HUES6 (cell line): ENCODE measurements at regions not wholly inside any gene's neighbourhood (a gene's known extent, or its start where the extent isn't known, plus 50 kb on each side); places are given as distances from the start of the nearest gene placed in this dataset.

Experiments
- H3K27ac ChIP-seq: 2 replicates; pipeline ENCODE4 v1.7.0; 2013; ENCODE audit warnings: low read depth, mild to moderate bottlenecking, low read length, inconsistent platforms
- H3K27me3 ChIP-seq: 2 replicates; pipeline ENCODE4 v1.6.1; 2013; ENCODE audit warnings: low read length; ENCODE audit not compliant: control insufficient read depth, insufficient read depth
- H3K36me3 ChIP-seq: 2 replicates; pipeline ENCODE4 v1.6.1; 2013; ENCODE audit warnings: low read length; ENCODE audit not compliant: control insufficient read depth, insufficient read depth
- H3K4me1 ChIP-seq: 2 replicates; pipeline ENCODE4 v1.6.1; 2013; ENCODE audit warnings: low read length; ENCODE audit not compliant: control insufficient read depth, insufficient read depth
- H3K4me3 ChIP-seq: 2 replicates; pipeline ENCODE4 v1.5.1; 2013; ENCODE audit warnings: low read depth, low read length
- H3K9ac ChIP-seq: one replicate; pipeline ENCODE4 v1.6.1; 2013; ENCODE audit warnings: mild to moderate bottlenecking, low read length
- H3K9me3 ChIP-seq: 2 replicates; pipeline ENCODE4 v1.6.1; 2013; ENCODE audit warnings: low read depth, low read length; ENCODE audit not compliant: control insufficient read depth, insufficient read depth

DNA sequence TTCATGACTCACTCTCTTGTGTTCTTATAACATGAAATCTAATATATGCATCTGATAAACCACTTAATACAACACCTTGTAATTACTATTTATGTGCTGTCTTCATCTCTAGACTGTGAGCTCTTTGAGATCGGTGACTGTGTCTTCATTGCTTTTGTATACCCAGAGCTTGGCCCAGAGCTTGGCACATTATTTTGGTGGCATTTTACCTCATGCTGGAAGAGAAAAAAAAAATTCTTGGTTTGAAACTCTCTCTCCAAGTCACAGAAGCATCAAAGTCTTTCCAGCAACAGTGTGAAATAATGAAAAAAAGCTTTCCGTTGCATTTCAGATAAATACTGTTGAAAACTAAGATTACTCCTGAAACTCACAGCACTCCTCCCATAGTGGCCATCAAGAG lies 451.6 kb downstream of the NUF2 start:
- H3K4me1 ChIP-seq, result no peaks in the 10 kb centered on the region
- no peak overlapping the region for H3K9ac ChIP-seq
- no peaks in the 10 kb centered on the region for H3K36me3 ChIP-seq
- H3K9me3 ChIP-seq, result no peaks in the 10 kb centered on the region
- no peaks in the 10 kb centered on the region for H3K27me3 ChIP-seq
- H3K27ac ChIP-seq, result no peak overlapping the region
- H3K4me3 ChIP-seq, result no peak overlapping the region

DNA sequence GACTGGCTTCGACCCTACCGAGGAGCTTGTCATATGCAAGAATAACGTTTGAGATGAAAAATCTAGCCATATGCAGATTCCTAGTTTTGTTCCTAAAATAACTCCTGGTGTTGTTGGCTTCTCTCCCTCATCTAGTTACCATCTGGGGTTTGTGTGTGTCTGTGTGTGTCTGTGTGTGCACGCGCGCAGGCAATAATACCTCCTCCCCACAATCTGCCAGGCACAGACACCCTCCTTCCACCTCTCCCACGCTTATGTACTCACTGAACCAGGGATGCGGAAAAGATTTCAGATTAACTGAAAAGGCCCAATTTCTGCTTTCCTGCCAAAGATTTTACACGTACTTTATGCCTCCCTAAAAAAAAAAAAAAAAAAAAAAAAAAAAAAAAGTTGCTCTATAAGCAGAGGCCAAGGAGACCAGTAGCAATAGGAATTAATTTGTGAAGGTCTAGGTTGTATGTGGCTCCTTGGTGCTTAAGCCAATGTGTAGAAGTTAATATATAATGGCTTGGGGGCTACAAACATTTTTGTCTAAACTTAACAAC lies 452.7 kb downstream of the NUF2 start:
- H3K9me3 ChIP-seq, result no peaks in the 10 kb centered on the region
- no peaks in the 10 kb centered on the region for H3K4me1 ChIP-seq
- no peaks in the 10 kb centered on the region for H3K36me3 ChIP-seq
- no peak overlapping the region for H3K27ac ChIP-seq
- H3K9ac ChIP-seq, result no peak overlapping the region
- H3K4me3 ChIP-seq, result no peak overlapping the region
- H3K27me3 ChIP-seq, result no peaks in the 10 kb centered on the region

DNA sequence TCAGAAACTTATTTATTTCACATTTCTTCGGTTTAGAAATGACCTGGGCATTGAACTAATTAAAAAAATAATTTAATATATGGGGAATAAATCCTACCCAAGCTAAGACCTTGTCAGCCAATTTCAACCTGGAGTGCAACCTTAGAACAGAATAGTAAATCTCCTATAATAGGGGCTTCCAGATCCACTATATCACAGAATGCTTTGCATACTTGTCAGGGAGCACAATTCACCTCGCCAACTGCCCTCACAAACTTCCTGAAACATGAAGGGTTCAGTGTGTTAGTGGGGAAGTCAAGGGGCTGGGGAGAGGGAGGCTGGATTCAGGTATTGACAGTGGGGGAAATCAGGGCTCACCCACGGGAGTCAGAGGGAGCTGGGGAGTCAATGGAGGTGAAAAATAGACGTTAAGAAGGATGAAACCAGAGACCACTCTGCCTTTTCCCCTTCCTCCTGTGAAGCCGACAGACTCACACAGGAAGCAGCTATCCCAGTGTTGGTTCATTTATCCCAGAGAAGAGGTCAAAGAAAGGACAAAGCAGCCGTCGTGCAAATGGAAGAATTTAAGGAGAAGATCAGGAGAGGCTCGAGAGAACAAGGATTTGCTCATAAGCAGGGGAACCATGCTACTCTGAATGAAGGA lies 453.3 kb downstream of the NUF2 start:
- no peak overlapping the region for H3K4me3 ChIP-seq
- no peak overlapping the region for H3K9ac ChIP-seq
- H3K9me3 ChIP-seq, result no peaks in the 10 kb centered on the region
- H3K36me3 ChIP-seq, result no peaks in the 10 kb centered on the region
- H3K27ac ChIP-seq, result no peak overlapping the region
- no peaks in the 10 kb centered on the region for H3K27me3 ChIP-seq
- H3K4me1 ChIP-seq, result no peaks in the 10 kb centered on the region

DNA sequence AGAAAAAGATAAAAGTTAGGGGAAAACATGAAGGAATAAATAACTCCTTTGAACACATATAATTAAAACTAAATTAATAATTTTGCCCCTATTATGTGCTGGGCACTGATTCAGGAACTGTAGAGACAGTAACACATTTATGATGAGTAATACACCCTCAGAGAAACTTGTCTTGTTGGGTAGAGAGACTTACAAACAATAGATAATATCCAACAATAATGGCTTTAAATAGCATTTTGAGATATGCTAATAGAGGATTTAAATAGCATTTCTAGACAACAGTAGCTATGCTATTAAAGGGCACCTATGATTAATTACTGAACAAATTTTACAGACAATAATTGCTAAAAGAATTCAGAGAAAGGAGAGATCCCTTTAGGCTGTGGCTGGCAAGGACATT lies 455.5 kb downstream of the NUF2 start:
- H3K9me3 ChIP-seq, result peaks cover 6% of the 10 kb centered on the region; the same call in 1 of the 2 replicates

DNA sequence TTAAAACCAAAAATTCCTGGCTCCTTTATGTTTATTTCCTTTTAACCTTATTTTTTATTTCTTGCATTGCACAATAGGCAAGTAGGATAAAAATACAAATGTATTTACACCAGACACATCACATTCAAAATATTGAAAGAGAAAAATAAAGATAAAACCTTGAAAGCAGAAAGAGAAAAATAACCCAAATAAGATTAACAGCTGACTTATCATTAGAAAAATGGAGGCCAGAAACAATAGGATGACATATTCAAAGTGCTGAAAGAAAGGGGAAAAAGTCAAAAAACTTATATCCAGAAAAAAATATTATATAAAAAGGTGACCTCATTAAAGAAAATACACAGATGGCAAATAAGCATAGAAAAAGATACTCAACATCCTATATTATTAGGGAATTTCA lies 459.4 kb downstream of the NUF2 start:
- Histone ChIP-seq H3K9ac (no peak overlapping the region), H3K36me3 (no peaks in the 10 kb centered on the region), H3K27me3 (no peaks in the 10 kb centered on the region), H3K27ac (no peak overlapping the region), H3K9me3 (peaks cover 6% of the 10 kb centered on the region; the same call in 1 of the 2 replicates), H3K4me3 (no peak overlapping the region), H3K4me1 (no peaks in the 10 kb centered on the region)

More for the DNA sequence above, 455.5 kb downstream of the NUF2 start:
- no peak overlapping the region for H3K9ac ChIP-seq
- H3K27me3 ChIP-seq, result no peaks in the 10 kb centered on the region
- no peaks in the 10 kb centered on the region for H3K36me3 ChIP-seq
- H3K27ac ChIP-seq, result no peak overlapping the region
- no peak overlapping the region for H3K4me3 ChIP-seq
- no peaks in the 10 kb centered on the region for H3K4me1 ChIP-seq

DNA sequence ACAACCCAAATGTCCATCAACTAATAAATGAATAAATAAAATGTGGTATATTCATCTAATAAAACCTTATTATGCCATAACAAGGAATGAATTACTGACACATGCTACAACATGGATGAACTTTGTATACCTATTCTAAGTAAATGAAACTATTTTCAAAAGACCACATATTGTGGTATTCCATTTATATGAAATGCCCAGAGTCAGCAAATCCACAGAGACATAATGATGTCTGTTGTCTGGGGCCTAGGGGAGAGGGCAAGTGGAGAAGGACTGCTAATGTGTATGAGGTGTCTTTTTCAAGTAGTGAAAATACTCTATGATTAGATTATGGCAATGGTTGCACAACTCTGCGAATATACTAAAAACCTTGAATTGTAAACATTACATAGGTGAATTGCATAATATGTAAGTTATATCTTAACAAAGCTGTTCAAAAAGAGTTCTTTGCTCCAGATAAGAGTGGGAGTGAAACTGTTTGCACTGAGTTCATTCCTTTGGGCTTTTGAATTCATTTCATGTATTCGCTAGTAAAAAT lies 464.2 kb downstream of the NUF2 start:
- H3K9ac ChIP-seq, result no peak overlapping the region
- H3K27me3 ChIP-seq, result no peaks in the 10 kb centered on the region
- no peaks in the 10 kb centered on the region for H3K4me1 ChIP-seq
- H3K27ac ChIP-seq, result no peak overlapping the region
- H3K4me3 ChIP-seq, result no peak overlapping the region
- H3K36me3 ChIP-seq, result no peaks in the 10 kb centered on the region
- peaks cover 4% of the 10 kb centered on the region; the same call in 1 of the 2 replicates for H3K9me3 ChIP-seq

DNA sequence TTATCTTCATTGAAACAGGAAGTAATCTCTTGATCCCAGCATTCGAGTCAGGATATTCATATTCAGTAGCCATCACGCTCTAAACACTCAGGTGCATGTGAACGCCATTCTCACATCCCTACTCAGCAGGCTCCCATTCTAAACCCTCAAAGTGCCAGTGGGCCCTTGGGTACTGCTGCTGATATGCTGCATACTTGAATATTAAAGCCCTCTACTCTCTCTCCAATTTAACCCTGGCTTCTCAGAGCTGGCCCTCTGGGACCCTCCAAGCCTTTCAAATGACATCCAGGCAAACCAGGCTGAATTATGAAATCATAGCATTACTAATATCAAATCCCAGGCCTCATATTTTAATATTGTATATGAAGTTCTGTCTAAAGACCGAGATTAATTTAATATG lies 468.2 kb downstream of the NUF2 start:
- H3K4me1 ChIP-seq, result no peaks in the 10 kb centered on the region
- H3K9ac ChIP-seq, result no peak overlapping the region
- H3K36me3 ChIP-seq, result no peaks in the 10 kb centered on the region
- H3K4me3 ChIP-seq, result no peak overlapping the region
- H3K27me3 ChIP-seq, result no peaks in the 10 kb centered on the region
- peaks cover 12% of the 10 kb centered on the region for H3K9me3 ChIP-seq
- H3K27ac ChIP-seq, result no peak overlapping the region

DNA sequence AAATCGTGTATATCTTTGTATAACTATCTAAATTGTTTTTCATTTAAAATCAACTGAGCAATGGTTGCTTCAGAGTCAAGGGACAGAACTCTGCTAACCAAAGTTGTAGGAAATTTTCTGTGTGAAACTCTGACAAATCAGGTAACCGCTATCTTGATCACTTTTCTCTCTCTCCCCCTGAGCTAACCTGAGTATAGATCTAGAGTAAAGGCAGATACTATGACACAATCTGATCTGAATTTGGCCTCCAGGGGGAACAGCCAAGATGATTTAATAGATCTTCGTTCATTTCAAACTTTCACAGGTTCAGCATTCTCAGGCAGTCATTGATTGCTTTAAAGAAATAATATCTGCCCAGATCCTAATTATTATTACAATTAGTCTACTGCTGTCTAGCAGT lies 472.8 kb downstream of the NUF2 start:
- peaks cover 8% of the 10 kb centered on the region for H3K4me1 ChIP-seq
- H3K27me3 ChIP-seq, result no peaks in the 10 kb centered on the region
- no peak overlapping the region for H3K4me3 ChIP-seq
- peaks cover 31% of the 10 kb centered on the region for H3K9me3 ChIP-seq
- H3K36me3 ChIP-seq, result no peaks in the 10 kb centered on the region
- H3K9ac ChIP-seq, result no peak overlapping the region
- H3K27ac ChIP-seq, result no peak overlapping the region

DNA sequence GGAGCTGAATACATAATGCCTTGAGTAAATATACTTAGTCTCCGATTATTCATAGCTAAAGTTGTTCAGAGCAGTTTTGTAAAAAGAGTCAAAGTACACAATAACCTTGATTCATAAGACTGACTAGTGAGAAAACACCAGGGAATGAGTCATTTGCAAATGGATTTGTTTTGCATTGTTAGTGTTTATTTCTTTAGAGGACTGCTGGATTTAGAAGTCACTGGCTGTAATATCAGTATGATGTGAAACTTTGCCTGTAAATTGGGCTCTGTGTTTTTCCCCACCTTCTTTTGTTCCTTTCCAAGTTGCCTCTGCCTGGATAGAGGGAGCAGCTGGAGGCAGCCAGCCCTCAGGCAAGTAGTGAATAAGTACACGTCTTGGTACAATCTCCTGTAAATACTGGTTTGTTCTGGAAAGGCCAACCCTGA lies 474.7 kb downstream of the NUF2 start:
- Histone ChIP-seq H3K27me3 (no peaks in the 10 kb centered on the region), H3K9me3 (peaks cover 31% of the 10 kb centered on the region)

DNA sequence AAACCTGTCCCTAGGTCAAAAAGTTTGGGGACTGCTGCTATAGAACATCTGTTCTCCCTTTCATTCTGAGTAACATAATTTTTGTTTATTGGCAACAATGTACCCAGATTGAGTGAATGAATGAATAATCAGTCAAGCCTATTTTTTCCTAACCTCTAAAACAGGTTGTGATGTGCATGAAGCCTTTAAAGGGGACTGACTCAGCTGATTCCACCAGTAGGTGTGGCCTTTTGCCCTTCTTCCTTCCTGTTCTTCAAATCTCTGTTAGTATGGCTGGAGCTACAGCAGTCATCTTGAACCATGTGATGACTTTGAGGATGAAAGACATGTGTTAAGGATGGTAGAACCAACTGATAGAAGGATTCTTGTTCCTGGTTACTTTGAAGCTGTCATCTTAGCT lies 476.1 kb downstream of the NUF2 start:
- no peaks in the 10 kb centered on the region for H3K36me3 ChIP-seq
- H3K4me3 ChIP-seq, result no peak overlapping the region

More for the DNA sequence above, 474.7 kb downstream of the NUF2 start:
- H3K36me3 ChIP-seq, result no peaks in the 10 kb centered on the region
- no peak overlapping the region for H3K4me3 ChIP-seq
- H3K9ac ChIP-seq, result no peak overlapping the region
- H3K4me1 ChIP-seq, result peaks cover 18% of the 10 kb centered on the region
- no peak overlapping the region for H3K27ac ChIP-seq

DNA sequence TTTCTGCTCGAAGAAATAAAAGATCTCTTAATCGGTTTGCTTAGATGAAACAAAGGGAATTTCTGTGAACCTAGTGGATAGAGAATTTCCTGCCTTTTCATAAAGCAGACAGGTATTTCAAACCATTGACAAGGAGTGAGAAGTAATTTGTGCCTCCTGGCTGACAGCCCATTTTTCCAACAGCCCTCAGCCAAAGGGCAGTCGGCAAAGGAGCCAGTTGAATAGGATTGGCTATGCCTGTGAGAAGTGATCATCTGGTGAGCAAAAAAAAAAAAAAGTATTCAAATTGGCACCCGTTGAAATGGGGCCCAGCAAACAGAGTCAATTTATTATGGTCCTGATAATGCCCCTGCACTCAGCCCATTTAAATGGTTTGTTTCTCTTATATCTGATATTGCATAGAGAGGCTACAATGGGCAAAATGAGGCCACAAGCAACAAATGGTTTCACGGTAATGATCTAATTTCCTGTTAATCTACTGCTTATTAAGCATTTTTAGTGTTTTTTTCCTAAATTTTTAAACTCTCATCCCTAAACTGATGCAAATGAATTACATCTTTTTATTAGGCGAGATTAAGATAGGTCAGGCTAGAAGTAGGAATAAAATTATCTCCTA lies 477.5 kb downstream of the NUF2 start:
- Histone ChIP-seq H3K27ac (no peak overlapping the region), H3K4me3 (no peak overlapping the region)

More for the DNA sequence above, 476.1 kb downstream of the NUF2 start:
- Histone ChIP-seq H3K27me3 (no peaks in the 10 kb centered on the region), H3K9me3 (peaks cover 22% of the 10 kb centered on the region), H3K9ac (no peak overlapping the region), H3K4me1 (peaks cover 18% of the 10 kb centered on the region), H3K27ac (no peak overlapping the region)

More for the DNA sequence above, 477.5 kb downstream of the NUF2 start:
- Histone ChIP-seq H3K4me1 (peaks cover 18% of the 10 kb centered on the region), H3K9ac (no peak overlapping the region), H3K9me3 (peaks cover 18% of the 10 kb centered on the region), H3K36me3 (no peaks in the 10 kb centered on the region), H3K27me3 (no peaks in the 10 kb centered on the region)
